ENCODE measurements at regions not wholly inside any gene's neighbourhood (a gene's known extent, or its start where the extent isn't known, plus 50 kb on each side); places are given as distances from the start of the nearest gene placed in this dataset.
"Not testable (repeated sequence)": the region's sequence is repeated elsewhere in the genome, so short reads cannot be mapped to it uniquely, and the experiment has no call there.

DNA sequence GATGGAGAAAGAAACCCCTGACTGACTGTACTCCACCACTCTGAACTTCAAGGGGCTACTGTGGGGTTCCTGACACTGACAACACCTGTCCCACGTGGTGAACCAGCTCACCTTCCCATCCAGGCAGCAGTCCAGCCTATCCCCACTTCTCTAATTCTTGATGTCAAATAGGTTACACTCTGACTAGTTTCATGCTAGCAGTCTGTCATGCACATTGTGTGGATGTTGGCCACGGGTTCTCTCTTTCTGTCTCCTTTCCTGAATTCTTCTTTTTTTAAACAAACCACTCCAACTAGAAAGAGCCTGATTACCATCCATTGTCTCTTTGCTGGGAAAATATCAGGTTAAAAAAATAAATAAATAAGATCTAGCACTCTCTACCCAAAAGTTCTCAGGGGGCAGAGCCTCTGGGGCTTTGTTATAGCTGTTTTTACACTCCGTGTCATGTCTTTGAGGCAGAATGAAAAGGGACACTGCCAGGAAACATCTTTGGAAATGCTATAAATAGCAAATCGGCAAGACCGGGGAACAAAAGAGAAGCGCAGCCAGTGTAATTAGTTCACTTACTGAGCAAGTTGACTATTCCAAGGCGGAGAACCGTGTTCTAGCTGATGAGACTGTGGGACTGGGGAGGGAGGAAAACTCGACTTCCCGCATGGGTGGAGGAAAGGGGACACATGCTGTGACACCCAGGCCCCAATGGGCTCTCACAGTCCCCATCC is 356.1 kb downstream of the OMA1 start:
- DNase-seq (ENCODE audit: low read depth) = no peak

DNA sequence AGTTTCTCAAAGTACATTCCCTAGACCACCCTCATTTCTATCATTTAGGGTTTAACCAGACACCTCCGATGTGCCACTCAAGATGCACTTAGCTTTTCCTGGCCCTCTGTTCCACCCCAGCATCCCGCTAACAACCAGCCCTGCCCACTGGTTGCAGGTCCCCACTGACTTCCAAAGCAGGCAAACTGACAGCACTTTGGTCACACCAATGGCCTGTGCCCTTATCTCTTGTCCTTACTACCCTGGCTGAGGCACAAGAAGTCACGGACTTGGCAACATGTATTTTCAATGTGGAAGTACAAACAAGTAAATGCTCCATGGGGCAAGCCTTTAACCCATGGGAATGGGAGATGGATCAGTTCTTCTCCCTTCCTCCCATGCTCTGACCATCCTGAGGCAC is 357.1 kb downstream of the OMA1 start:
- no peak for DNase-seq (ENCODE audit: low read depth)

DNA sequence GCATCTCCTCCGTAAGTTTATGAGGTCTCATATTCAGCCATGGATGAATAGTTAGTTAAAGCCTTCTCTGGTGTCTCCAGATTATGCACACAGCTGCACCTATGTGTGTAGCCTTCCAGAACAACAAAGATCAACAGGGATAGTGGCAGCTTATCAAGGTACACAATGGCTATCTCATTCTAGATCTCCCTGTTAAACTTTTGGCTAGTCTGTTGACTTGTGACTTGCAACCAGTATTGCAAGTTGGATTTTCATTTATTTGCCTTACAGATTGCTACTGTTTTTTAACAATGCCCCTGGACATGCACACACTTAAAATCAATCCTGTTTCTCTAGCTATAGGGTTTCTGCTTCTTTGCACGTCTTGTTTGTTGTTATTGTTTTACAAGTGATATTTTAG is 363.2 kb downstream of the OMA1 start:
- no peak for DNase-seq (ENCODE audit: low read depth)

DNA sequence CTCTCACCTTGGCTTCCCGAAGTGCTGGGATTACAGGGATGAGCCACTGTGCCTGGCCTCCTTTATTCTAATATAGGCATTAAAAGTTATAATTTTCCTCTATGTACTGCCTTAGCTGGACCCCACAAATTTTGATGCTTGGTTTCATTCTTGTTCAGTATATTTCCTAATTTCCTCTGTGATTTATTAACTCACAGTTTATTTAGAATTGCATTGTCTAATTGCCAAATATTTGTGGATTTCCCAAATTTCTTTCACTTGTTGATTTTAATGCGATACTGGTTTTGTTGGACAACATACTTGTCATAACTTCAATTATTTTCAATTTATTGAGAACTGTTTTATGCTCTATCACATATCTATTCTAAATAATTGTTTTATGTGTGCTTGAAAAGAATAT is 366.0 kb downstream of the OMA1 start:
- DNase-seq (ENCODE audit: low read depth) = no peak

DNA sequence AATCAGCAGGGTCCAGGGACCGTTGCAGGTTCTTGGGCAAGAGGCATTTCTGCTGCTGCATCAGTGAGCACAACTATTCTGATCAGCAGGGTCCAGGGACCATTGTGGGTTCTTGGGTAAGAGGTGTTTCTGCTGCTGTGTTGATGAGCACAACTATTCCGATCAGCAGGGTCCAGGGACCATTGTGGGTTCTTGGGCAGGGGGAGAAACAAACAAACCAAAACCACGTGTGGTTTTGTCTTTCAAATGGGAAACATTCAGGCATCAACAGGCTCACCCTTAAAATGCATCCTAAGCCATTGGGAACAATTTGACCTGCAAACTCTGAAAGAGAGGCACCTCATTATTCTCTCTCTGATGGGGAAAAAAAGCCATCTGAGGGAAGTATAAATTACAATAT is 377.4 kb downstream of the OMA1 start:
- DNase-seq (ENCODE audit: low read depth) = not testable (repeated sequence)

DNA sequence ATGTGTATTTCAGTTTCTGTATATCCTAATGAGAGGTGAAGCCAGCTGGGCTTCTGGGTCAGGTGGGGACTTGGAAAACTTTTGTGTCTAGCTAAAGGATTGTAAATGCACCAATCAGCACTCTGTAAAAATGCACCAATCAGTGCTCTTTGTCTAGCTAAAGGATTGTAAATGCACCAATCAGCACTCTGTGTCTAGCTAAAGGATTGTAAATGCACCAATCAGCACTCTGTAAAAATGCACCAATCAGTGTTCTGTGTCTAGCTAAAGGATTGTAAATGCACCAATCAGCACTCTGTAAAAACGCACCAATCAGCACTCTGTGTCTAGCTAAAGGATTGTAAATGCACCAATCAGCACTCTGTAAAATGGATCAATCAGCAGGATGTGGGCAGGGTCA is 379.4 kb downstream of the OMA1 start:
- DNase-seq (ENCODE audit: low read depth) = not testable (repeated sequence)

DNA sequence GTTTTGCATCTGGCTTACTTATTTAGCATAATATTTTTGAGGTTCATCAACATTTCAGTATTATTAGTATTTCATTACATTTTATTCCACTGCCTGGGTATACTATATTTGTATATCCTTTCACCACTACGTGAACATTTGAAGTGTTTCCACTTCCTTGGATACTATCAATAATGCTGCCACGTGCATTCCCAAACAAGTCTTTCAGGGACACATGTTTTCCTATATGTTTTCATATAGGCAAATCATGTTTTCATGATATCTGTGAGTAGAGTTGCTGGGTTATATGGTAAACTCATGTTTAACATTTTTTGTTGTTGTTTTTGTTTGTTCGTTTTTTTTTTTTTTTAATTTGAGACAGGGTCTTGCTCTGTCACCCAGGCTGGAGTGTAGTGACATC is 380.1 kb downstream of the OMA1 start:
- DNase-seq (ENCODE audit: low read depth) = no peak

DNA sequence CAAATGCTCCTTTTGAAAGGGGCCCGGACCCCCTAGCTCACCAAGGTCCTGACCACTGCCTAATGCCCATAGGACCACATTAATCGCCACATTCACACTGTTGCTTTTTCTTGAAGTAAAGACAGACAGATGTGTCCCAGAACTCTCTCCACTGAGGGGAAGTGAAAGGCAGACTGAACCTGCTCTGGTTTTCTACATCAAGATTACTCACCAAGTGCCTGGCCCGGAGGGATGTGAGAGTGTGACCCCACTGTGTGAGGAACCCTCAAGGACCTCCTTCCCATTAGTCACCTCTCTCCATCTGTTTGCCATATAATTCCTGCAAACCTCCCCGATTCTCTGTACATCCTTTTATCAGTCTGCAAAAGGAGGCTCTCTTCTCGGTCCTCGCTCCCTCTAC is 381.5 kb downstream of the OMA1 start:
- no peak for DNase-seq (ENCODE audit: low read depth)

DNA sequence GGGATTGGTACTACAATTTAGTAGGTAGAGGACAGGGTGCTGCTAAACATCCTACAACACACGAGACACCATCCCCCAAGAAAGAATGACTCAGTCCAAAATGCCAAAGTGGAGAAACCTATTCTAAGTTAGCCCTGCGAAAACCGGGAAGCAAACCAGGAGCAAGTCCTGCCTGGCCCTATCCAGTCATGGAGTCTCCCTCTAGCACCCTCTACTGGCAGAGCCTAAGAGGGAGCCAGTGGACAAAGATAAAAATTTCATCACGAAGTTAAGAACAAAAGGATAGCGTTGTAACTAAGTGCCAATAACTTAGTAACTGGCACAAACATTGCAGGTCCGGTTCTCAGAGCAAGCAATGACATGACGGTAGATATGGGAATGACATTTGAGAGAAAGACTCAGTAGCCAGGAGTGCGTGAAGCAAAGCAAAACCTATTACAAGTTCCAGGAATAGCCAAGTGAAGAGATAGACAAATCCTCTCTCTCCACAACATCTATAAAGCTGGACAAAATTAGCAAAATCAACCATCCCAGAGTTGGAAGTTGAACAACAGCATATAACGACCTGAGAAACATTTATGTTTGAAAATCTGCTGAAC is 383.5 kb downstream of the OMA1 start:
- no peak for DNase-seq (ENCODE audit: low read depth)

DNA sequence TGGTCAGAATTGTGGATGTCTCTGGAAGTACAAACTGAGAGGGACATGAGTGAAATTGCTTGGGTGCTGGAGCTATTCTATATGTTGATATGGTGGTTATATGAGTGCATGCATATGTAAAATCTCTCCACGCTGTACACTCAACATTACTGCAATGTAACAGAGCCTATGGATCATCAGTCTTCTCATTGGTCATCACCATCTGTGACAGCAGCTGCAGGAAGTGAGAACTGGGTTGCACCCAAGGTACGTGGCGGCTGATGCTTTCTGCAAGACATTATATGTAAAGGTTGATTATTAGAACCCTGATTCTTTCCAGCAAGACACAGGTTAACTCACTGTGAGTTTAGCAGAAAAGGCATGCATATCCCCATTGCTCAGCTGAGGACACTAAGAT is 387.1 kb downstream of the OMA1 start:
- no peak for DNase-seq (ENCODE audit: low read depth)

DNA sequence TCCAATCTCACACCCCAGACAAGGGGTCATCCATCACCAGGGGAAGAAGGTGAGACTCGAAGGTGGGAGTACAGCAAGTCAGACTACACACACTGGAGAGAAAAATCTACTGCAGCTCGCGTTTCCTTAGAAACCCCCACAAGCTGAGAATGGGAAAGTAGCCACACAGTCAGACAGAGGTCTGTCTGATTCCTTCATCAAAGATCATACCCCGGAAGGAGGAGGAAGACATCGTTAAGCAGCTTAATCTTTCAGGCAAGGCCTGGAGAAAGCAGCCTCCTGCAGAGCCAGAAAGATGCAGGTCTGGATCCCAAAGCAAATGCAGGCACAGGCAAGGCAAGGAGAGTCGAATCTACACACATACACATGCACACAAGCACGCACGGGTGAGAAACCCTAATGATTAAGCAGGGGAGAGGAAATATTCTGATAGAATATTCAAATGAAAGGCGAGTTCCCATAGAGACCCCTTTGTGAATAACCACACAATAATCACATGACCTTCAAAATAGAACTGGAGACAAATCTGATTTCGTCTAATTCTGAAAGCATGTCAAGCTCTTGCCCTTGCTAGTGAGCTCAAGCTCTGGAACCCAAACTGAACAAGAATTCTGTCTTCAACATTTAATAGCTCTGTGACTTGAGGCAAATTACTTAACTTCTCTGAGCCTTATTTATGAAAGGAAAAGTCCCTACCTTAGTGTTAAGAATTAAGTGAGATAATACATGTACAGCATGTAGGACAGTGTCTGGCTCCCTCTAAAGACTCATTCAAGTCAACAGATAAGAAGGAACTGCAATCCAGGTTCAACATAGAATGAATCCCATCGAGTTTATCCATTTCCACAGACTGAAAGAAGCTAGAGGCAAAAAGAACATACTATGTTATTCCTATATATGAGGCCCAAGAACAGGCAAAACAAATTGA is 387.8 kb downstream of the OMA1 start:
- no peak for DNase-seq (ENCODE audit: low read depth)

DNA sequence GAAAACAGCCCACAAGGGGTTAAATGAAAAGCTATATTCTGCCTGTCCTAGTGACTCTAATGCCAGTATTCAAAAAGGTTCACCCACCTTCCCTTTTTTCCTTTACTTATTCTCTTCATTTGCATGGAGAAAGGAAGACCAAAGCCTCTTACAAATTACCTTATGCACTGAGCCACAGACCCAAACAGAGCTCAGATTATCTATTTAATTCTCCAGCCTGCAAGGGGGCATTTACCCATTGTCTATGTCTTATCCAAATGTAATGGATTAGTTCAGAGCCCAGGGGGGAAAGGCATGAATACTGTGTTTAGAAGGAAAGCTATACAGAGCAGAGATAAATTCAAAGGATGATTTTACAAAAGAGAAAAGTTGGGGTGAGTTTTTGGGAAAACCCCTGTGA is 388.5 kb downstream of the OMA1 start:
- DNase-seq (ENCODE audit: low read depth) = no peak

DNA sequence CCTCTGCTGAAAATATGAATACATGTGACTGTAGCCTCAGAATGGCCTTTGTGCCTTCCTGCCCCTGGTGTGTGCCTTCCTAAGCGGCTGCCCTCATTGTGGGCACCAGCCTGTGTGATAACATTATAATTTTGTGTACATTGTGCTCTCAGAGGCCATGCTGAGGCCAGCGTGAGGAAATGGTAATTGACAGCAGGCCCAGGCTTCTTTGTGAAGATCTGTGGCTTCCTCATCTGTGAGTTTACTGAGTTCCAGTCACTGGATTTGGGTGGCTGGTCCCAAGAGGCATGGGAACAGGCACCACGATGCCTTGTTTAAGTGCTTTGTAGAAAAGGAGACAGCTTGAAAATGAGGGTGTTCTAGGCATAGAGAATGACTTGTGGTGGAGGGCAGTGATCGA is 389.3 kb downstream of the OMA1 start:
- DNase-seq (ENCODE audit: low read depth) = no peak

DNA sequence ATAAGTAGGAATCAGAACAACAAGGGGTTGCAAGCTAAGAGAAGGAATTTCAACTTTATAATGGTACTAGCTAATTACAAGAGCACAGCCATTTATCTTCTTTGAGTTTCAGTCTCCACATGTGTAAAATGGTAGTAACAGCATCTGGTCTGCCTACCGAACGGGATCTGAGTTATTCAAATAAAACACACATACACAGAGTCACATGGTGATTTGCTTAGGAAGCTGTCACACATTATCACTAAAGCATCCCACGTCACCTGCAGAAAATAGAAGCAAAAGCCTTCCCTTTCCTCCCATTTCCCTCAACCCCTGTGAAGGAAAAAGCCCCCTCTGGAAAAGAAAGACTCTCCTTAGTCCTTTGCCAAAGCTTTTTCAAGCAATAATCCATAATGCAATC is 389.7 kb downstream of the OMA1 start:
- DNase-seq (ENCODE audit: low read depth) = no peak

DNA sequence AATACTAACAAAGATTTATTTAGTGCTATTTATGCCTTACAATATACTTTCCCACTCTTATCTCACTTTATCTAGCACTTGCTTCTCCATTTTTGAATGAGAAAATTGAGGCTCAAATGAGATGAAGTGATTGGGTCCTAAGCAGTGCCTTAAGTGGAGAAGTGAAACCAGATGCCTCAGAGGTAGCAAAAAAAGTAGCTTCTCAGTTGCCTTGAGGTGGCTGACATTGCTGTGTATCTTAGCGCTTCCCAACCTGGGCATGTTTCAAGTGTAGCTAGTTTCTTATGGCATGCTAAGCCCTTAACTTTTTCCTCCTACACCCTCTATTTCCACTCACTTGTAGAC is 390.4 kb downstream of the OMA1 start:
- DNase-seq (ENCODE audit: low read depth) = no peak

DNA sequence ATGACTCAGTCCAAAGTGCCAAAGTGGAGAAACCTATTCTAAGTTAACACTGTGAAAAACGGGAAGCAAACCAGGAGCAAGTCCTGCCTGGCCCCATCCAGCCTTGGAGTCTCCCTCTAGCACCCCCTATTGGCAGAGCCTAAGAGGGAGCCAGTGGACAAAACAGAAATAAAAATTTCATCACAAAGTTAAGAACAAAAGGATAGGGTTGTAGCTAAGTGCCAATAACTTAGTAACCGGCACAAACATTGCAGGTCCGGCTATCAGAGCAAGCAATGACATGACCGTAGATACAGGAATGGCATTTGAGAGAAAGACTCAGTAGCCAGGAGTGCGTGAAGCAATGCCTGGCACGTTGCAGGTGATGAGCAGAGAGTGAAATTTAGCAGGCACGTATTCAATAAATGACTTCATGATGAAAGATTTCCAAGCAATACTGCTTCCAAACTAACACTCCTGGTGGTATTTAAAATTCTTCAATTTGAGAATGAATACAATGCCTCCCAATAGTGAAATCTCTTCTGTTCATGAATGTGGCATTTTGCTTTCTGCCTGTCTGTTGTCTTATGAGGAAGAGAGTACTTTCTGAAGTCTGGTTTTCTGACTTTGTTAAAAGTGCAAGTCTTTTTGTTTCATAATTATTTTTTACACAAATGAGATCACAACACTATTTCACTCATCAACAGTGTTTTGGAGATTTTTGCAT is 391.0 kb downstream of the OMA1 start:
- no peak for DNase-seq (ENCODE audit: low read depth)

DNA sequence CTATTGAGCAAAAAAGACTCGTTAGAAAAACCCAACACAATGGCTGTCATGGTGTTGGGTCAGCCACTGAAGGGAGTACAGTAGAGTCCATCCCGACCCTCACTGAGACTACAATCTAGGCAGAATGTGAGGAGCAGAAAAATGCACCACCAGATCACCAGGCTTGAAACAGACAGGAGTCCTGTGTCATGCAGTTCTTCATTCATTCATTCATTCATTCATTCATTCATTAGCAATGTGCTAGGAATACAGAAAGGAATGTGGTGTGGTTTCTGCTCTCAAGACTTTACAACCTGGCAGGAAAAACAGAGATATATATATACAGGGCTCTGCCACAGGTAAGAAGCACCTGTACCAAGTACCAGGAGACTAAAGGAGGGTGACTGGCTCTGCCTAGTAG is 392.3 kb downstream of the OMA1 start:
- DNase-seq (ENCODE audit: low read depth) = no peak

DNA sequence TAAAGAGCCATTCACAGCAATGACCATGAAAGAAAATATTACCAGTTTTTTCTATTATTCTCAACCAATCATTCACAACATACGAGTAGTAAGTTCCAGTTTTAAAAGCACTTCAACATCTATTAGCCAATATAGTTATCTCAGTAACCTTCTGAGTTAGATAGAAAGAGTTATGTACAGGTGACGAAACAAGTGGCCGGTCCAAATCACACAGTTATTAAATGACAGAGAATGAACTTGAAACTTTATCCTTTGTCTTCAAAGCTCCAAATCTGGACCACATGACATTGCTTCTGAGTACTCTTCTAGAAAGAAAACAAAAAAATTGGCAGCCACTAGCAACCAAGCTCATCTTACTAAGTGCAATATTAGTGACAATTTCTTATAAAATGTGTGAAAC is 393.8 kb downstream of the OMA1 start:
- no peak for DNase-seq (ENCODE audit: low read depth)

DNA sequence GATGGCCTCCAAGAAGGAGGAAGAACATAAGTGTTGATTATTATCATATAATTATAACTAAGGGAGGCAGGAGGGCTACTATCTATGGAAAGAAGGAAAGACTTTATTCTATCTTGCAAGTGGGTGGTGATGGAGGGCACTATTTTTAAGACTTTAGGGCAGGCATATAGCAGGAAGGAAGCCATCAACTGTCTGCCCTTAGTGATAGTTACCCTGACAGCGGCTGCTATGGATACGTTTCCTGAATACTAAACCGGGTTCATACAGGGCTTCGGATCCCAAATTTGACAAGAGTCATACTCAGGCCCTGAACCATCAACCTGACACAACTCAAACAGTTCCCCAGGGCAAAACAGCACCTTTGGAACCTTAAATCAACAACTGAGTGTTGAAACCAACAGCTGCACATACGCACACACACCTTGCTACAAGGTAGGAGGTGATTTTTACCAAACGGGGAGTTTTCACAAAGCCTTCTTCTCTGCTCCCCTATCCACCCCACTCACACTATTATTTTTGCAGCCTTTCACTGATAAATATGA is 397.2 kb downstream of the OMA1 start:
- no peak for DNase-seq (ENCODE audit: low read depth)

DNA sequence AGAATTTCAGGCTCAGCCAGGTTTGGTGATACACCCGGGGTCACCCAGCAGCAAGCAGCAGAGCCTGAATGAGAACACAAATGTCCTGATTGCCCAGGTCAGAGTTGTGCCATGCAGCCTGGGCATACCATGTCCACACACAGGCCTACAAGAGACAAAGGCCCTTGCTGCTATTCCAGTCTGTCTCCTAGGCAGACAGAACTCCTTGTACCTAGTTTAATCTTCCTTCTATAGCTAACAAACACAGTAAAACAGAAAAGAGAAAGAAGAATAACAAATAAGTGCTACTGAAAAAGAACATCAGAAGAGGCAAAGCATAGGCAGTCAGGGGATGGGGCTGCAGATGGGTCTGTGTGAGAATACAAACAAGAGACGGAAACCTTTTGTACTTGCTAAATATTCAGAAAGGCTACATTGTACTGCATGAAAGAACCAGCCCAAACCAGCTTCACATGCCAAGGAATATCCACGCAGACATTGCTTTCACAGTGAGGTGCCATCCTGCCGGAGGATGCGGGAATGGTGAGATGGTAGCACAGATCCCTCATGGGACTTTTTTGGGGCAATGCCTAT is 401.7 kb downstream of the OMA1 start:
- DNase-seq (ENCODE audit: low read depth) = no peak

DNA sequence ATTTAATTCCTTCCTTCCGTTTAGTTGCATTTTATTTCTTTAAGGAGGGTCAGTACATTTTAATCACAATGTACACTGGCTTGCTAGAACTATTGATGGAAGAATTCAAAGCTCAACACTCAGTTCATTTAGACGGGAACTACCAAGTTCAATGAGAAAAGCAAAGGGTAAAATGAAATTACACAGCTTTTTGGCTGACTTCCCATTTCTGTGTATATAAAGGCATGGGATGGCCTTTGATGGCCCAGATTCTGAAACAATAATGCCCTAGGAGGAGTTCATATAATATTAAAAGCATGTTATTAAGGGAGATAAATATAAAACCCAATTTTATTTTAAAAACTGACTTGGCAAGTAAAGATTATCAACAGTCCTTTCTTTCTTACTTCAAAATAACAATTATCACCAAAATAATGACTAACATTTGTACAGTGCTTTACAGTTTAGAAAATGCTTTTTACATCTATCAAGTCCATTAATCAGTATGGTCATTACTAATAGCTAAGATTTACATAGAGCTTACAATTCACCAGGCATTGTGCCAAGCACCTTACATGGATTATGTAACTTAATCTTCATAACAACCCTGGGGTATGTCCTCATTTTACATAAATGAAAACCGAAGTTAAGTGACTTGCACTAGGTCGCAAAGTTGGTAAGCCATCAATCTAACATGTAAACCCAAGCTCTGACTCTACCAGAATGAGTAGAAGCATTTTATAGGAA is 402.4 kb downstream of the OMA1 start:
- no peak for DNase-seq (ENCODE audit: low read depth)

Measured in stimulated activated CD8-positive, alpha-beta memory T cell treated with anti-CD3 and anti-CD28 coated beads, Interleukin-4, amount 100 ng/mL, for 24 hours (primary cell).